ENCODE measurements at regions not wholly inside any gene's neighbourhood (a gene's known extent, or its start where the extent isn't known, plus 50 kb on each side); places are given as distances from the start of the nearest gene placed in this dataset.

DNA sequence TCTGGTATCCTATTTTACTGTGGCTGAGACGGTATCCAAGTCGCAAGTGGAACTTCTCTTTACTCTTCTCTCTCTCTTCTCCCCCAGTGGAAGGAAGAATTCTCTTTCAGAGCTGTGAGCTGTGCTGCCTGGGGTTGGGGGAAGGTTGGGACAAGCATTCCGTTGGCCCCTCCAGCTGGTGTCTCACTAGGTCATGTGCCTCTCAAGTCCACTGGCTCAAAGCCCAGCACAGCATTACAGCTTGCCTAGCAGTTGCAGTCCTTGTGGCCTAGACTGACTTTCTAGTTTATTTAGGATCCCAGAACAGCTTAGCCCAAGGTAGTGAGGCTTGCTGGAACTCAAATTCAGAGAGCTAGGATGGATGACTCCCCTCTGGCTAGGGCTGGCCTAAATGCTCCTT is 76.1 kb upstream of the SPATA16 start:
- no peak for TF ChIP-seq CSDC2 (CRISPR knock-in tag; IDR thresholded peaks at IDR 0.05)
- no peak for TF ChIP-seq ZNF8 (CRISPR knock-in tag; IDR thresholded peaks at IDR 0.05)
- no peak; the same call in 2 of the 3 replicates for ATAC-seq

DNA sequence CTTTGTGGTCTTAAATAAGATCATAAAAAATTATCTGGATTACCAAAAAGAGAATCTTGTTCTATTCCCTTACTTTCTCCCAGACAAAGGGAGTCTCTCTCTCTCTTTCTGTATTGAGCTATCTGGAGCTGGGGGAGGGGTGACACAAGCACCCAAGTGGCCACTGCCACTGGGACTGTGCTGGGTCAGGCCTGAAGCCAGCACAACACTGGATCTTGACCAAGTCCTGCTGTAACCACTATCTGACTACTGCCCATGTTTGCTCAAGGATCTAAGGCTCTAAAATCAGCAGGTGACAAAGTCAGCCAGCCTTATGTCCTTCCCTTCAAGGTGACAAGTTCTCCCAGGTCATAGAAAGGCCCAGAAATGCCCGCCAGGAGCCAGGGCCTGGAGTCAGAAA is 75.0 kb upstream of the SPATA16 start:
- TF ChIP-seq PPARA (CRISPR knock-in tag; IDR thresholded peaks at IDR 0.05; ENCODE audit: borderline replicate concordance) (no peak), ISL1 (CRISPR knock-in tag; IDR thresholded peaks at IDR 0.05) (no peak), POU6F1 (CRISPR knock-in tag; IDR thresholded peaks at IDR 0.05; ENCODE audit: borderline replicate concordance, low read depth) (no peak), GLIS3 (CRISPR knock-in tag; IDR thresholded peaks at IDR 0.05) (no peak), OSR1 (CRISPR knock-in tag; IDR thresholded peaks at IDR 0.05) (no peak), SNAI2 (CRISPR knock-in tag; IDR thresholded peaks at IDR 0.05) (no peak), BACH2 (CRISPR knock-in tag; IDR thresholded peaks at IDR 0.05; ENCODE audit: borderline replicate concordance) (no peak), ZNF70 (CRISPR knock-in tag; IDR thresholded peaks at IDR 0.05) (no peak), ZNF565 (CRISPR knock-in tag; conservative IDR thresholded peaks at IDR 0.05; ENCODE audit: low read depth) (no peak), CSDC2 (CRISPR knock-in tag; IDR thresholded peaks at IDR 0.05) (no peak), ARNTL (CRISPR knock-in tag; IDR thresholded peaks at IDR 0.05; ENCODE audit: borderline replicate concordance, low read depth) (no peak), RARB (CRISPR knock-in tag; IDR thresholded peaks at IDR 0.05) (no peak)
- TF ChIP-seq, protein P1, sequence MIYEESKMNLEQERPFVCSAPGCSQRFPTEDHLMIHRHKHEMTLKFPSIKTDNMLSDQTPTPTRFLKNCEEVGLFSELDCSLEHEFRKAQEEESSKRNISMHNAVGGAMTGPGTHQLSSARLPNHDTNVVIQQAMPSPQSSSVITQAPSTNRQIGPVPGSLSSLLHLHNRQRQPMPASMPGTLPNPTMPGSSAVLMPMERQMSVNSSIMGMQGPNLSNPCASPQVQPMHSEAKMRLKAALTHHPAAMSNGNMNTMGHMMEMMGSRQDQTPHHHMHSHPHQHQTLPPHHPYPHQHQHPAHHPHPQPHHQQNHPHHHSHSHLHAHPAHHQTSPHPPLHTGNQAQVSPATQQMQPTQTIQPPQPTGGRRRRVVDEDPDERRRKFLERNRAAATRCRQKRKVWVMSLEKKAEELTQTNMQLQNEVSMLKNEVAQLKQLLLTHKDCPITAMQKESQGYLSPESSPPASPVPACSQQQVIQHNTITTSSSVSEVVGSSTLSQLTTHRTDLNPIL (CRISPR knock-in tag; IDR thresholded peaks at IDR 0.05; ENCODE audit: low read depth): no peak
- no peak for ATAC-seq

GRCh38 chr3:173214576-173214975 is 73.5 kb upstream of the SPATA16 start:
- ATAC-seq: no peak
- TF ChIP-seq, protein P2, sequence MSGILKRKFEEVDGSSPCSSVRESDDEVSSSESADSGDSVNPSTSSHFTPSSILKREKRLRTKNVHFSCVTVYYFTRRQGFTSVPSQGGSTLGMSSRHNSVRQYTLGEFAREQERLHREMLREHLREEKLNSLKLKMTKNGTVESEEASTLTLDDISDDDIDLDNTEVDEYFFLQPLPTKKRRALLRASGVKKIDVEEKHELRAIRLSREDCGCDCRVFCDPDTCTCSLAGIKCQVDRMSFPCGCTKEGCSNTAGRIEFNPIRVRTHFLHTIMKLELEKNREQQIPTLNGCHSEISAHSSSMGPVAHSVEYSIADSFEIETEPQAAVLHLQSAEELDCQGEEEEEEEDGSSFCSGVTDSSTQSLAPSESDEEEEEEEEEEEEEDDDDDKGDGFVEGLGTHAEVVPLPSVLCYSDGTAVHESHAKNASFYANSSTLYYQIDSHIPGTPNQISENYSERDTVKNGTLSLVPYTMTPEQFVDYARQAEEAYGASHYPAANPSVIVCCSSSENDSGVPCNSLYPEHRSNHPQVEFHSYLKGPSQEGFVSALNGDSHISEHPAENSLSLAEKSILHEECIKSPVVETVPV (CRISPR knock-in tag; IDR thresholded peaks at IDR 0.05): no peak
- TF ChIP-seq PATZ1 (CRISPR knock-in tag; IDR thresholded peaks at IDR 0.05; ENCODE audit: borderline replicate concordance) (no peak), ESRRG (CRISPR knock-in tag; IDR thresholded peaks at IDR 0.05) (no peak), ZNF565 (CRISPR knock-in tag; conservative IDR thresholded peaks at IDR 0.05; ENCODE audit: low read depth) (no peak), TOX (CRISPR knock-in tag; IDR thresholded peaks at IDR 0.05; ENCODE audit: borderline replicate concordance) (no peak), ZFP3 (CRISPR knock-in tag; IDR thresholded peaks at IDR 0.05) (no peak), ZNF8 (CRISPR knock-in tag; IDR thresholded peaks at IDR 0.05) (no peak), SNAI2 (CRISPR knock-in tag; IDR thresholded peaks at IDR 0.05) (no peak), ARNTL (CRISPR knock-in tag; IDR thresholded peaks at IDR 0.05; ENCODE audit: borderline replicate concordance, low read depth) (no peak), RARB (CRISPR knock-in tag; IDR thresholded peaks at IDR 0.05) (no peak), ZC3H10 (CRISPR knock-in tag; IDR thresholded peaks at IDR 0.05) (no peak), OSR1 (CRISPR knock-in tag; IDR thresholded peaks at IDR 0.05) (no peak), TSHZ2 (CRISPR knock-in tag; IDR thresholded peaks at IDR 0.05) (no peak)
